HG03060 (cell line): ENCODE measurements at regions not wholly inside any gene's neighbourhood (a gene's known extent, or its start where the extent isn't known, plus 50 kb on each side); places are given as distances from the start of the nearest gene placed in this dataset.
"Not testable (repeated sequence)": the region's sequence is repeated elsewhere in the genome, so short reads cannot be mapped to it uniquely, and the experiment has no call there.

ENCODE experiments used
- ATAC-seq: cut with Tn5 transposase; IDR thresholded peaks from one replicate; pipeline ENCODE4 v1.9.1; 2021; ENCODE audit warnings: low read depth, moderate number of reproducible peaks; ENCODE audit not compliant: unreplicated experiment

GRCh38 chr3:8380904-8381704 lies 120.5 kb upstream of the LMCD1 start:
- no peak for ATAC-seq

GRCh38 chr3:8385848-8386620 lies 115.6 kb upstream of the LMCD1 start:
- ATAC-seq: no peak

- ATAC-seq: no peak
These were observed 114.1 kb upstream of the LMCD1 start for GRCh38 chr3:8387571-8387970.

GRCh38 chr3:8399686-8400085 lies 101.9 kb upstream of the LMCD1 start:
- no peak for ATAC-seq

- no peak for ATAC-seq
These were observed 100.7 kb upstream of the LMCD1 start for GRCh38 chr3:8400911-8401310.

- ATAC-seq: no peak
These were observed 97.6 kb upstream of the LMCD1 start for GRCh38 chr3:8403996-8404395.

- no peak for ATAC-seq
These were observed 96.5 kb upstream of the LMCD1 start for GRCh38 chr3:8405144-8405543.

- ATAC-seq: no peak
These were observed 95.1 kb upstream of the LMCD1 start for GRCh38 chr3:8406479-8406878.

GRCh38 chr3:8413337-8413926 lies 88.2 kb upstream of the LMCD1 start:
- ATAC-seq: no peak

- ATAC-seq: no peak
These were observed 84.7 kb upstream of the LMCD1 start for GRCh38 chr3:8416965-8417364.

GRCh38 chr3:8420612-8421011 lies 81.0 kb upstream of the LMCD1 start:
- no peak for ATAC-seq

- ATAC-seq: no peak
These were observed 80.4 kb upstream of the LMCD1 start for GRCh38 chr3:8421267-8421666.

- ATAC-seq: no peak
These were observed 79.9 kb upstream of the LMCD1 start for GRCh38 chr3:8421711-8422110.

- ATAC-seq: no peak
These were observed 78.3 kb upstream of the LMCD1 start for GRCh38 chr3:8423307-8423706.

GRCh38 chr3:8424281-8424680 lies 77.3 kb upstream of the LMCD1 start:
- ATAC-seq: no peak

- ATAC-seq: no peak
These were observed 64.8 kb upstream of the LMCD1 start for GRCh38 chr3:8436661-8437287.

GRCh38 chr3:8438507-8439079 lies 63.0 kb upstream of the LMCD1 start:
- no peak for ATAC-seq

GRCh38 chr3:8440142-8440541 lies 61.5 kb upstream of the LMCD1 start:
- not testable (repeated sequence) for ATAC-seq

GRCh38 chr3:8441969-8442559 lies 59.6 kb upstream of the LMCD1 start:
- no peak for ATAC-seq

- no peak for ATAC-seq
These were observed 58.5 kb upstream of the LMCD1 start for GRCh38 chr3:8442993-8443650.
